Cardiac muscle cell (in vitro differentiated cells and primary cell): ENCODE measurements at regions not wholly inside any gene's neighbourhood (a gene's known extent, or its start where the extent isn't known, plus 50 kb on each side); places are given as distances from the start of the nearest gene placed in this dataset.

Experiments
- DNase-seq, 2 donors: peaks; one replicate each; pipeline versions ENCODE4 v3.0.0 to v3.0.0-alpha.2; 2010 to 2017; ENCODE audit warnings: low read depth in 1 of 2, low spot score in 1 of 2
- H3K27ac ChIP-seq: fragments of 200-600 bp; sonication (generic); 2 replicates; pipeline ENCODE4 v1.5.1; 2016
- H3K27me3 ChIP-seq: fragments of 200-600 bp; sonication (generic); 2 replicates; pipeline ENCODE4 v1.6.0; 2016; ENCODE audit warnings: control low read depth
- H3K36me3 ChIP-seq: fragments of 200-600 bp; sonication (generic); 2 replicates; pipeline ENCODE4 v1.5.1; 2016; ENCODE audit warnings: control low read depth
- H3K4me1 ChIP-seq: fragments of 200-600 bp; sonication (generic); 2 replicates; pipeline ENCODE4 v1.8.1; 2017; ENCODE audit warnings: low read depth, mild to moderate bottlenecking, mixed run types
- H3K4me3 ChIP-seq: fragments of 200-600 bp; sonication (generic); 2 replicates; pipeline ENCODE4 v1.5.1; 2016; ENCODE audit warnings: mild to moderate bottlenecking
- H3K9me3 ChIP-seq: fragments of 200-600 bp; sonication (generic); 2 replicates; pipeline ENCODE4 v1.5.1; 2017; ENCODE audit warnings: low read depth, mild to moderate bottlenecking, control low read depth
- TF ChIP-seq, protein P1 (sequence below): IDR thresholded peaks from 2 replicates; pipeline ENCODE4 v1.5.1; 2012; ENCODE audit warnings: low read depth, mild to moderate bottlenecking, low read length

DNA sequence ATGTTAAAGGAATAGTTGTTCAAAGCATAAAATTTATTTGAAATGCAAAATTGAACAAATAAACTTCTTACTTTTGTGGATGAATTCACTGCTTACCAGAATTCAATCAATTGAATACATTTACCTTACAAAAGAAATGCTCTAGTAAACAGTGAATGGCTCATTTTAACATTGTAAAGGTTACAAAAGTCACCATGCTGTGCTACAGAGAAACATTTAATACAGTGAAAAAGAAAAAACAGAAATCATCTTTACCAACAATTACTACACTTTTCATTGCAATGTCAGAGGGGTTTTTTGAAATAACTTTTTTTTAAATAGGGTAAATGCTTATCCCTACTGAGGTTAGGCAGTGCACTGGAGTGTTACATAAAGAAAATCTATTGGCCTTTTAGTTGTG, 853.0 kb downstream of the NCAM2 start:
- DNase-seq: no peak
- H3K9me3 ChIP-seq: no peaks in the 10 kb centered on the region
- H3K36me3 ChIP-seq: no peaks in the 10 kb centered on the region
- H3K4me3 ChIP-seq: no peak overlapping the region
- no peaks in the 10 kb centered on the region for H3K27me3 ChIP-seq
- no peaks in the 10 kb centered on the region for H3K4me1 ChIP-seq
- no peak overlapping the region for H3K27ac ChIP-seq
- TF ChIP-seq, protein P1, sequence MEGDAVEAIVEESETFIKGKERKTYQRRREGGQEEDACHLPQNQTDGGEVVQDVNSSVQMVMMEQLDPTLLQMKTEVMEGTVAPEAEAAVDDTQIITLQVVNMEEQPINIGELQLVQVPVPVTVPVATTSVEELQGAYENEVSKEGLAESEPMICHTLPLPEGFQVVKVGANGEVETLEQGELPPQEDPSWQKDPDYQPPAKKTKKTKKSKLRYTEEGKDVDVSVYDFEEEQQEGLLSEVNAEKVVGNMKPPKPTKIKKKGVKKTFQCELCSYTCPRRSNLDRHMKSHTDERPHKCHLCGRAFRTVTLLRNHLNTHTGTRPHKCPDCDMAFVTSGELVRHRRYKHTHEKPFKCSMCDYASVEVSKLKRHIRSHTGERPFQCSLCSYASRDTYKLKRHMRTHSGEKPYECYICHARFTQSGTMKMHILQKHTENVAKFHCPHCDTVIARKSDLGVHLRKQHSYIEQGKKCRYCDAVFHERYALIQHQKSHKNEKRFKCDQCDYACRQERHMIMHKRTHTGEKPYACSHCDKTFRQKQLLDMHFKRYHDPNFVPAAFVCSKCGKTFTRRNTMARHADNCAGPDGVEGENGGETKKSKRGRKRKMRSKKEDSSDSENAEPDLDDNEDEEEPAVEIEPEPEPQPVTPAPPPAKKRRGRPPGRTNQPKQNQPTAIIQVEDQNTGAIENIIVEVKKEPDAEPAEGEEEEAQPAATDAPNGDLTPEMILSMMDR: no peak

DNA sequence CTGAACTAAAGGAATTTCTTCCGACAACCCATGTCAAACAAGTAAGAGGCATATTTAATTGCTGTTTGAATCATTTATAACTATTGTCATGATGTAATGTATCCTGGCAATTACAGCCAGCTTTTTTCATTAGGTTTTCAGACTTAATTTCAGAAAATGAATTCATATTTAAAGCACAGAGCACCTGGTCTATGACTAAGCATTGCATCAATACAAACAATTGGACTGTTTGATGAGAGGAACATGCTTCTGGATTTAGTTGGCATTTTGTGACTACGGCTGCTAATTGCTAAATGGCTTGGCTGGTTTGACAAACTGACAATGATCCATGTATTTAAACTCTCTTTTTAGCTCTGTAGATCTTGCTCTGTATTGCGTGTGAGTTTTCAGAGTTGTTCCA, 853.4 kb downstream of the NCAM2 start:
- Histone ChIP-seq H3K9me3 (no peaks in the 10 kb centered on the region), H3K27ac (no peak overlapping the region), H3K36me3 (no peaks in the 10 kb centered on the region), H3K4me1 (no peaks in the 10 kb centered on the region), H3K27me3 (no peaks in the 10 kb centered on the region), H3K4me3 (no peak overlapping the region)
- no peak for DNase-seq
- TF ChIP-seq, protein P1: no peak

DNA sequence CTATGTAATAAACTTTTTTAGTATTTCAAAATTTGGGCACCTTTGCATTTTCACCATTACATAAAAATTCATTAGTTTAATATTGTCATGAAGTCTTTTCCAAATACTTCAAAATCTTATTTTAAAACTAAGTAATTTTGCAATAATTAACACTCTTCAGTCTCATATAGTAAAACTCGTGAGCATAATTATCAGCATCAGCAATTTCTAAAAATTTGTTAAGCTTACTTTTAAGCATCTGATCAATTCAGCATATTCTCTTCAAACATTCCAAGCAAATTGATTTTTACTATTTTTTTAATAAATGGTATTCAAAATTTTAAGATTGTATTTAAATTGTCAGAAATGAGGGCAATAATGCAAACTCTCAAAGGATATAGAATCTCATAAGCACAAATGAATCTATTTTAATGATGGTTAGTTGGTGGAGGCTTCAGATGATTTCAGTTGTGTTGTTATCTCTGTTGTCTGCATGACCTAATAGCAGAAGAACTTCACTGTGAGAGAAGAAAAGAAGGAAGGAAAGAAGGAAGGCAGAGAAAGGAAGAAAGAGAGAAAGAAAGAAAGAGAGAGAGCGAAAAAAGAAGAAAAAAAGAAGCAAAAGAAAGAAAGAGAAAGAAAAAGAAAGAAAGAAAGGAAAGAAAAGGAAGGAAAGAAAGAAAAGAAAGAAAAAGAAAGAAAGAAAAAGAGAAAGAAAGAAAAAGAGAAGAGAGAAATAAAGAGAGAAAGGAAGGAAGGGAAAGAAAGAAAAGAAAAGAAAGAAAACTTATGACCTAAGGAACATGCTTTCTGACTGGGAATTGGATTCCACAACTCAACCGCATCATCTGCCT, 860.5 kb downstream of the NCAM2 start:
- Histone ChIP-seq H3K4me1 (no peaks in the 10 kb centered on the region), H3K27me3 (no peaks in the 10 kb centered on the region), H3K4me3 (no peak overlapping the region), H3K27ac (no peak overlapping the region), H3K9me3 (no peaks in the 10 kb centered on the region), H3K36me3 (no peaks in the 10 kb centered on the region)
- TF ChIP-seq, protein P1: no peak
- DNase-seq: no peak

DNA sequence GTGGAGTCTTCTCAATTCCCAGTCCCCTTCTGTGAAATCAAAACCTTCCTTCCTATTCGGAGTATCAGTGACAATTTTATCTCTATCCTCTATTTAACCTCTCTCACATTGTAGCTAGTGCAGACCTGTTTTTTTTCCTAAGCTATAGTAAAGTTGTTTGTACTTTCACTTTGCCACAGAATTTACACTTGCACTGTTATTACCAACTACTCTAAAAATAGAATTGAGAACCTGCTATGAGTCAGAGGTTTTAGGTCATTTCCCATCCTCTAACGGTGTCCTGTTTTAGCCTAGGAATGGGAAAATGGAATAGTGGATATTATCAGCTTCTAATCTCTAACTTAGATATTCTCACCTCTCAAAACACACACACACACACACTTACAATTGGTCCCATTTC, 862.7 kb downstream of the NCAM2 start:
- DNase-seq: peak in 1 of 2 donors; percentile 24
- H3K4me3 ChIP-seq: no peak overlapping the region
- no peaks in the 10 kb centered on the region for H3K9me3 ChIP-seq
- no peaks in the 10 kb centered on the region for H3K4me1 ChIP-seq
- TF ChIP-seq, protein P1: no peak
- no peak overlapping the region for H3K27ac ChIP-seq
- H3K36me3 ChIP-seq: no peaks in the 10 kb centered on the region
- H3K27me3 ChIP-seq: no peaks in the 10 kb centered on the region

DNA sequence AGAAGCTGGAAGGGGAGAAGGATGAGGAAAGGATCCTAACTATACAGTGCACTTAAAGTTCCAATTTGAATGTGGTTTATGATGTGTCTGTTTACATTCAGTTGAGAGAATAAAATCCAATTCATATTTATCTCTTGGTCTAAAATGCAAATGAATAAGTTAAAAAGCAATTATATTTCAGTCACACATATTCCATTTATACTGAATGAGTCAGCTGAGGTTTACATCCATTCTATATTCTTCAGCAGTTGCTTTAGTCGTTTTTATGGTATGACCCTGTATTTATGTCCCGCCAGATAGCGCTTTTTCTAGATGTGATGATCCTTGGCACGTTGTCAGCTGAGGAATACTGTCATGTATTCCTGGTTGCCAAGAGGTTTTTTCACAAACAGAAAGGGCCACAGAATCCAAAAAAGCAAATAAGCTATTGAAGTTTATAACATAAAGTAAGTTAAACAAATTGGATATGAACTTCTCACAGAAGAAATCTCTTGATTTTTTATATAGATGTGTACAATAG, 866.2 kb downstream of the NCAM2 start:
- Histone ChIP-seq H3K4me3 (no peak overlapping the region), H3K36me3 (no peaks in the 10 kb centered on the region), H3K9me3 (no peaks in the 10 kb centered on the region), H3K27ac (no peak overlapping the region), H3K27me3 (no peaks in the 10 kb centered on the region), H3K4me1 (no peaks in the 10 kb centered on the region)
- DNase-seq: no peak
- TF ChIP-seq, protein P1: no peak
